H1 (cell line): ENCODE measurements at regions not wholly inside any gene's neighbourhood (a gene's known extent, or its start where the extent isn't known, plus 50 kb on each side); places are given as distances from the start of the nearest gene placed in this dataset.
A peak's percentile ranks its signal among the peaks of the same experiment; 100 is the strongest.

Experiments
- CTCF ChIA-PET: fragments of 300-600 bp; sonication (Branson Sonifier 250); formaldehyde crosslinking; loops from one replicate; lab custom pipeline; 2021; ENCODE audit not compliant: partially characterized antibody; lab: Charles Lee
- POLR2A ChIA-PET: fragments of 300-600 bp; sonication (Branson Sonifier 250); formaldehyde crosslinking; loops from one replicate; lab custom pipeline; 2021; ENCODE audit warnings: inconsistent platforms; ENCODE audit not compliant: partially characterized antibody; lab: Charles Lee
- DNase-seq, 2 experiments: peaks; one replicate each; pipeline versions ENCODE4 v3.0.0 to v3.0.0-alpha.2; 2010 to 2022; ENCODE audit warnings: low spot score in 2 of 2, low read depth in 1 of 2, mixed read lengths in 1 of 2
- FAIRE-seq: peaks from 2 replicates; lab custom pipeline; 2011; peaks lifted over from hg19 to GRCh38; lab: Jason Lieb, UNC
- H2AFZ ChIP-seq: 2 replicates; pipeline ENCODE4 v1.8.1; 2012; ENCODE audit warnings: low read length, inconsistent platforms
- H2AK5ac ChIP-seq: 2 replicates; pipeline ENCODE4 v1.6.1; 2013; ENCODE audit warnings: low read depth, low read length
- H2BK120ac ChIP-seq: replicated peaks from 2 replicates; pipeline ENCODE3; 2013; ENCODE audit warnings: low read depth, low read length, inconsistent platforms
- H2BK12ac ChIP-seq: 2 replicates; pipeline ENCODE4 v1.6.1; 2013; ENCODE audit warnings: low read depth, low read length
- H2BK15ac ChIP-seq: 2 replicates; pipeline ENCODE4 v1.6.1; 2013; ENCODE audit warnings: low read length
- H2BK20ac ChIP-seq: 2 replicates; pipeline ENCODE4 v1.6.1; 2013; ENCODE audit warnings: low read length
- H2BK5ac ChIP-seq: 2 replicates; pipeline ENCODE4 v1.6.1; 2013; ENCODE audit warnings: low read depth, low read length
- H3K14ac ChIP-seq: 2 replicates; pipeline ENCODE4 v1.6.1; 2013; ENCODE audit warnings: inconsistent platforms; ENCODE audit not compliant: insufficient read length
- H3K18ac ChIP-seq: 2 replicates; pipeline ENCODE4 v1.6.1; 2013; ENCODE audit warnings: low read length; ENCODE audit errors: extremely low read depth
- H3K23ac ChIP-seq: 2 replicates; pipeline ENCODE4 v1.6.1; 2013; ENCODE audit warnings: inconsistent platforms; ENCODE audit not compliant: insufficient read length
- H3K23me2 ChIP-seq: 2 replicates; pipeline ENCODE4 v1.6.1; 2013; ENCODE audit warnings: low read depth, low read length
- H3K27ac ChIP-seq: 2 replicates; pipeline ENCODE4 v1.6.1; 2011; ENCODE audit warnings: low read depth, low read length, inconsistent platforms
- H3K27me3 ChIP-seq, 4 experiments: replicated peaks in 1 of 4; 1 replicate in 1 of 4; 2 replicates in 3 of 4; pipeline versions ENCODE4 v1.6.1 to v1.8.1; 2011 to 2013; ENCODE audit warnings: low read length in 3 of 4, mild to moderate bottlenecking in 3 of 4, inconsistent platforms in 2 of 4, mixed read lengths in 2 of 4, moderate library complexity in 1 of 4; ENCODE audit not compliant: control insufficient read depth in 3 of 4, insufficient read depth in 3 of 4; ENCODE audit errors: extremely low read depth in 1 of 4
- H3K36me3 ChIP-seq, 4 experiments: 2 replicates each; pipeline versions ENCODE4 v1.6.1 to v1.8.1; 2011 to 2013; ENCODE audit warnings: mild to moderate bottlenecking in 4 of 4, low read length in 3 of 4, moderate library complexity in 2 of 4, control low read depth in 1 of 4, inconsistent platforms in 1 of 4; ENCODE audit not compliant: insufficient read depth in 4 of 4, control insufficient read depth in 2 of 4
- H3K4ac ChIP-seq: replicated peaks from 2 replicates; pipeline ENCODE3; 2013; ENCODE audit warnings: low read length, low read depth, mixed read lengths, inconsistent platforms; ENCODE audit not compliant: insufficient read length
- H3K4me1 ChIP-seq, 4 experiments: replicated peaks in 1 of 4; 1 replicate in 1 of 4; 2 replicates in 3 of 4; pipeline versions ENCODE4 v1.6.1 to v1.8.1; 2011 to 2013; ENCODE audit warnings: low read length in 3 of 4, inconsistent platforms in 2 of 4, mixed read lengths in 1 of 4; ENCODE audit not compliant: insufficient read depth in 4 of 4, control insufficient read depth in 3 of 4
- H3K4me2 ChIP-seq, 2 experiments: 2 replicates each; pipeline versions ENCODE4 v1.6.1 to v1.8.1; 2011 to 2013; ENCODE audit warnings: low read depth in 2 of 2, low read length in 2 of 2, control low read depth in 1 of 2, inconsistent platforms in 1 of 2, mild to moderate bottlenecking in 1 of 2; ENCODE audit not compliant: insufficient read depth in 1 of 2
- H3K4me3 ChIP-seq, 4 experiments: fragments of 200-600, 300-600 bp in 1 of 4; sonication (generic), shearing (Covaris generic), sonication (Bioruptor Twin) in 1 of 4; 2 replicates each; pipeline versions ENCODE4 v1.5.1 to v1.8.1; 2011 to 2016; ENCODE audit warnings: low read length in 4 of 4, low read depth in 3 of 4, control low read depth in 2 of 4, inconsistent platforms in 2 of 4, mild to moderate bottlenecking in 2 of 4, mixed read lengths in 1 of 4, moderate library complexity in 1 of 4; ENCODE audit not compliant: insufficient read depth in 2 of 4; ENCODE audit errors: extremely low read depth in 1 of 4
- H3K56ac ChIP-seq: replicated peaks from 2 replicates; pipeline ENCODE3; 2013; ENCODE audit warnings: low read depth, mild to moderate bottlenecking, mixed read lengths, low read length, inconsistent platforms; ENCODE audit not compliant: insufficient read length
- H3K79me1 ChIP-seq: 2 replicates; pipeline ENCODE4 v1.6.1; 2013; ENCODE audit warnings: low read depth, low read length, control low read depth
- H3K79me2 ChIP-seq, 2 experiments: 2 replicates each; pipeline versions ENCODE4 v1.6.1 to v1.8.1; 2012 to 2013; ENCODE audit warnings: low read length in 2 of 2, mild to moderate bottlenecking in 2 of 2, inconsistent platforms in 1 of 2; ENCODE audit not compliant: insufficient read depth in 2 of 2, control insufficient read depth in 1 of 2
- H3K9ac ChIP-seq, 4 experiments: replicated peaks in 1 of 4; 1 replicate in 1 of 4; 2 replicates in 3 of 4; pipeline versions ENCODE4 v1.6.1 to v1.8.1; 2011 to 2013; ENCODE audit warnings: low read depth in 3 of 4, low read length in 3 of 4, control low read depth in 2 of 4, mild to moderate bottlenecking in 2 of 4, moderate library complexity in 2 of 4, inconsistent platforms in 1 of 4; ENCODE audit errors: extremely low read depth in 1 of 4
- H3K9me3 ChIP-seq, 2 experiments: 2 replicates each; pipeline versions ENCODE4 v1.6.1 to v1.8.1; 2012 to 2013; ENCODE audit warnings: mild to moderate bottlenecking in 2 of 2, moderate library complexity in 2 of 2, control low read depth in 1 of 2, inconsistent platforms in 1 of 2, low read depth in 1 of 2, low read length in 1 of 2, mixed read lengths in 1 of 2; ENCODE audit not compliant: insufficient read depth in 2 of 2
- H4K20me1 ChIP-seq, 2 experiments: replicated peaks in 1 of 2; 2 replicates each; pipeline versions ENCODE3 to v1.8.1; 2011 to 2013; ENCODE audit warnings: inconsistent platforms in 2 of 2, low read length in 2 of 2, mild to moderate bottlenecking in 1 of 2; ENCODE audit not compliant: insufficient read depth in 2 of 2, control insufficient read depth in 1 of 2
- H4K5ac ChIP-seq: 2 replicates; pipeline ENCODE4 v1.6.1; 2013; ENCODE audit warnings: low read length, low read depth, mixed read lengths, inconsistent platforms; ENCODE audit not compliant: insufficient read length
- H4K8ac ChIP-seq: 2 replicates; pipeline ENCODE4 v1.8.0; 2013; ENCODE audit warnings: mild to moderate bottlenecking, moderate library complexity, low read length, inconsistent platforms; ENCODE audit not compliant: insufficient read depth; ENCODE audit errors: extremely low read depth
- H4K91ac ChIP-seq: replicated peaks from 2 replicates; pipeline ENCODE3; 2013; ENCODE audit warnings: low read length, mixed read lengths, inconsistent platforms; ENCODE audit not compliant: insufficient read length
- EP300 ChIP-seq, 2 experiments: IDR thresholded peaks; 1 replicate in 1 of 2; 2 replicates in 1 of 2; pipeline ENCODE4 v1.6.1; 2011 to 2012; ENCODE audit warnings: low read depth in 2 of 2, low read length in 2 of 2, mild to moderate bottlenecking in 2 of 2, borderline replicate concordance in 1 of 2, inconsistent platforms in 1 of 2, moderate library complexity in 1 of 2
- GABPA ChIP-seq: IDR thresholded peaks from 2 replicates; pipeline ENCODE4 v1.6.1; 2011; ENCODE audit warnings: mild to moderate bottlenecking, low read length, moderate library complexity, borderline replicate concordance; ENCODE audit not compliant: insufficient read depth
- PHF8 ChIP-seq: fragments of 200-600 bp; sonication (generic); conservative IDR thresholded peaks from 2 replicates; pipeline ENCODE4 v1.7.1; 2012; ENCODE audit warnings: low read depth, mild to moderate bottlenecking, inconsistent platforms, low read length, moderate library complexity
- POLR2A ChIP-seq, 2 experiments: IDR thresholded peaks; 1 replicate in 1 of 2; 2 replicates in 1 of 2; pipeline ENCODE4 v1.6.1; 2011; ENCODE audit warnings: low read depth in 2 of 2, low read length in 2 of 2, mild to moderate bottlenecking in 2 of 2; ENCODE audit errors: control extremely low read depth in 1 of 2
- SRF ChIP-seq: IDR thresholded peaks from 2 replicates; pipeline ENCODE4 v1.6.1; 2011; ENCODE audit warnings: mild to moderate bottlenecking, low read depth, low read length, moderate library complexity
- YY1 ChIP-seq: IDR thresholded peaks from 2 replicates; pipeline ENCODE4 v1.6.1; 2011; ENCODE audit warnings: low read depth, mild to moderate bottlenecking, low read length
- WGBS, 2 experiments: shearing (Covaris generic) in 1 of 2; methylation state at CpG; one replicate each; pipeline versions ENCODE4 v1.1.6 to v1.1.7; 2013 to 2015; ENCODE audit warnings: low lambda C conversion rate in 2 of 2, mixed read lengths in 2 of 2, inconsistent platforms in 1 of 2, low coverage in 1 of 2, missing lambda C conversion rate in 1 of 2; ENCODE audit not compliant: insufficient replicate concordance in 2 of 2, insufficient coverage in 1 of 2, insufficient read length in 1 of 2; ENCODE audit errors: extremely low coverage in 1 of 2, missing lambda C conversion rate in 1 of 2; 5-methylcytosine and 5-hydroxymethylcytosine counted together

DNA sequence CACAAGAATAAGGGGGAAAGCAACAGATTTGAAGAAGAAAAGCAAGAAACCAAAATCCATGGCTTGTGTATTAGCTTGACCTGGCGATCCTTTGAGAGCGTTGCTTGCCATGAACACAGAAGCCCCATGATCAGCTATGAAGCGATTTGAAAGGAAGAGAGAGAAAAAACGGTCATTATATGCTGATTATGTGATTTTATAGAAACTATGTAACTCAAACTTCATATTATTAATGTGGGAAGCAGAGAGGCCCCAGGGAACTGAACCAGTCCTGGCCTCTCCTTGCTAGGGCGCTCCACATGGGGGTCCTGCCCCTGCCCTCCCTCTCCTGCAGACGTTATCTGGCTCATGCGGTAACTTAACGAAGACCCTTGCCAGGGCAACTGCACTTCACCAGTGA, 306.1 kb upstream of the ADARB2 start:
- H3K36me3 ChIP-seq = no peaks in the 10 kb centered on the region
- DNase-seq = no peak
- no peak overlapping the region; the same call in 1 of the 2 replicates for H4K8ac ChIP-seq
- H3K9me3 ChIP-seq = no peaks in the 10 kb centered on the region
- WGBS, 2 experiments = 92% methylated on average over 8 of the region's 8 CpGs; no CpG with 5 or more reads in 1 of the 2 experiments
- no peaks in the 10 kb centered on the region for H3K4me1 ChIP-seq
- TF ChIP-seq SRF (no peak), POLR2A (IDR thresholded peaks at IDR 0.05; ENCODE audit: control extremely low read depth in 1 of 2, low read depth in 2 of 2, low read length in 2 of 2) (no peak), PHF8 (no peak), YY1 (no peak), EP300 (IDR thresholded peaks at IDR 0.05; ENCODE audit: borderline replicate concordance in 1 of 2, low read depth in 2 of 2, low read length in 2 of 2) (no peak), GABPA (no peak)
- no peak overlapping the region for H2BK15ac ChIP-seq
- H3K56ac ChIP-seq = no peak overlapping the region
- H3K27ac ChIP-seq = no peak overlapping the region
- H3K23me2 ChIP-seq = no peaks in the 10 kb centered on the region
- H2AK5ac ChIP-seq = no peak overlapping the region
- no peak overlapping the region for H4K91ac ChIP-seq
- no peak overlapping the region for H3K23ac ChIP-seq
- no peak overlapping the region for H2BK12ac ChIP-seq
- H3K79me2 ChIP-seq = no peaks in the 10 kb centered on the region
- no peak overlapping the region for H3K9ac ChIP-seq
- FAIRE-seq = no peak
- POLR2A ChIA-PET = no interaction called here
- H4K20me1 ChIP-seq = no peaks in the 10 kb centered on the region
- no peak overlapping the region for H4K5ac ChIP-seq
- H2AFZ ChIP-seq = peak overlapping the region; percentile 43; the same call in 1 of the 2 replicates
- no peak overlapping the region for H3K4ac ChIP-seq
- H2BK5ac ChIP-seq = no peak overlapping the region
- no peak overlapping the region for H3K18ac ChIP-seq
- no peak overlapping the region for H2BK20ac ChIP-seq
- no peaks in the 10 kb centered on the region for H3K27me3 ChIP-seq
- CTCF ChIA-PET = interaction anchor here (0.8 kb wide), 1 partner anchor 857 kb away, joined by 3 read pairs; no protein-coding TSS in a partner anchor
- H3K4me2 ChIP-seq = no peak overlapping the region
- no peak overlapping the region for H3K14ac ChIP-seq
- H3K4me3 ChIP-seq = no peak overlapping the region
- no peaks in the 10 kb centered on the region for H3K79me1 ChIP-seq
- H2BK120ac ChIP-seq = no peak overlapping the region
